Left lobe of liver (tissue), 2 donors: ENCODE measurements at regions not wholly inside any gene's neighbourhood (a gene's known extent, or its start where the extent isn't known, plus 50 kb on each side); places are given as distances from the start of the nearest gene placed in this dataset.
"Not testable (repeated sequence)": the region's sequence is repeated elsewhere in the genome, so short reads cannot be mapped to it uniquely, and the experiment has no call there.

ENCODE experiments used
- ATAC-seq: fragments of 200-7000 bp; cut with Tn5 transposase; one replicate; pipeline ENCODE4 v1.9.1; 2020; ENCODE audit warnings: mild to moderate bottlenecking, moderate library complexity
- DNase-seq: peaks from one replicate; pipeline ENCODE4 v3.0.0-alpha.2; 2020; ENCODE audit warnings: low spot score
- donor health status: DM: no; HTN: no; CAD: no; lungs with moderate emphysema.
- donor health status: DM: no; HTN: yes; CAD: no.

DNA sequence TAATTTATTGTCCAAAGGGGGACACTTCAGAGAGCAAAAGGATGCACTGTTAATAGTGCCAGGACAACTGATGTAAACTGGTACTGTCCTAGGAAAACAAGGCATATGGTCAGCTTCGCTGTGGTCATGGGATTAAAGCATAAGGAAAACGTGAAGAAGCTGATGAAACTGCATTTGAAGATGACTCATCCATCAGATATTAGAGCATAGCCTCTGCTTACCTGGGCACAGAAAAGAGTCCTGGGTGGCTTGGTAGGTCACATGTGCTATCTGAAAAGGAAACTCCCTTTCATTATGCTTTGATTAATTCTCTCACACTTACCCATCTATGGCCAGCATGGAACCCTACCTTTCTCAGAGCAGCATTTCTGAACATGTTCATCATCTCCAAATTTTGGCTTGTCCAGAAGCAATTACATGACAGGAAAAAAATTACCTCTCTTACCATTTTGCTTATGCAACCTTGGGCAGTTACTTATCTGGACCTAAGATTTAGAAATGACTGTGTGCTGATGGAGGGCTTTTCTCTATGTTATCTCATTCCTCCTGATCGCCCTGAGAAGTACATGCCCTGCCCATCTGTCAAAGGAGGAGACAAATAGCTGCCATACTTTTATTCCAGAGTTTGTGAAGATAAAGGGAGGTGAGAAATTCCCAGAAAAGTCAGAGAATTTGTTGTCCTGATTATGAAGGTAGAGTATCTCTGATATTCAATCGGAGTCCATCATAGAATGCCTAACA lies 275.3 kb upstream of the SLC14A2 start:
- ATAC-seq (no peak), DNase-seq (no peak)

DNA sequence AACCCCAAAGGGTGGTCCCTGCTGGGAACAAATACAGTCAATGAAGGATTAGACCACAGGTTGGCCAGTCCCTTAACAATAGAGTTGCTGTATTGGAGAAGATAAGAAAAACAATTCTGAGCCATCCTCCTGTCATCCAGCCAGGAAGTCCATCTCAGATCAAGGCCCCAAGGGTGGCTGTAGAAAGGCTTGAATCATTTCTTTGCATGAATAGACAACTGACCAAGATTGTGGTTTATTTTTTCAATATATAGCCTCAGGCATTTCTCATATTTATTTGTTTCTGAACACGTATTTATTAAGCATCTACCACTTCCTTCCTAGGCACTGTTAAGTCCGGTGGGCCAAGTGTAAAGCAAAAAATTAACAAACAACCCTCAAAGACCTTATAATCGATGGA lies 274.4 kb upstream of the SLC14A2 start:
- no peak for ATAC-seq
- DNase-seq: no peak

DNA sequence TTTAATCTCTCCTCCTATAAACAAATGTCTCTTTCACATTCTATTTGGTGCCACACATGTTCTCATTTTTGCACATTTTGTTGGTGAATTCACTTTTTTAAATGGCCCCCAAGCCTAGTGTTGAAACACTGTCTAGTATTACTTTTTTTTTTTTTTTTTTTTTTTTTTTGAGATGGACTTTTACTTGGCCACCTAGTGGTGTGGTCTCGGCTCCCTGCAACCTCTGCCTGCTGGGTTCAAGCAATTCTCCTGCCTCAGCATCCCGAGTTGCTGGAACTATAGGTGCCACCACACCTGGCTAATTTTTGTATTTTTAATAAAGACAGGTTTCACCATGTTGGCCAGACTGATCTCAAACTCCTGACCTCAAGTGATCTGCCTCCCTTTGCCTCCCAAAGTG lies 273.8 kb upstream of the SLC14A2 start:
- DNase-seq: no peak
- ATAC-seq: no peak

DNA sequence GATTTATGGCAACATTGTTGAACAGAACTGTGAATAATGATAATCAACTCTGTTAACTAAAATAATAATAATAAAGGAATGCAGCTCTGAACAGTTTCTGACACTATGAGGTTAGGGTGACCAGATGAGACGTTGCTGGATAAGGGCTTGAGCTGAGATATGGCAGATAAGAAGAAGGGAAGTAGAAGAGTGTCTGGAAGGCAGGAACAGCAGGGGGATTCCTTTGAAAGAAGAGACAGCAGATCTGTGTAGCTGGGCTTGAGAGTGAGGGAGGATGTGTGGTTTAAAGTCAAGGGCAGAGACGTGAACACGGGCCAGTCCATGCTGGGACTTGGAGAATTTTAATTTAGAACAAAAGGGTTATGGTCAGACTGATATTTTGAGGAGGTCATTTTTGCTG lies 273.1 kb upstream of the SLC14A2 start:
- DNase-seq (no peak), ATAC-seq (no peak)

DNA sequence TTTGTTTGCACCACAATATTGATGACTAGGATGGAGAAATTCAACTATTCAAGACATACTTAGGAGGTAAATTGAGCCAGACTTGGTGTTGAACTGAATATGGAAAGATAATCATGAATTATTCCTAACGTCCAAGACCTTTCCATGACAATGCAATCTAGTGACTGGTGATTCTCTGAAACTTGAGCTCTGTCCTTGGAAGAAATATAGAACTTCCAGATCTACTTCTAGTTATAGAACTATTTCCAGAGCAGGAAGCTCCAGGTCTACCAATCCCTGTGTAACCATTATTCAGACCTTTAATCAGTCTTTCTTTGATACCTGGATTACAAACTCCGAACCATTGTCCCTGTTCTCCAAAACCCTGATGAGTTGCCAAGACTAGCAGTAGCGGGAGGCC lies 272.6 kb upstream of the SLC14A2 start:
- no peak for DNase-seq
- no peak for ATAC-seq

DNA sequence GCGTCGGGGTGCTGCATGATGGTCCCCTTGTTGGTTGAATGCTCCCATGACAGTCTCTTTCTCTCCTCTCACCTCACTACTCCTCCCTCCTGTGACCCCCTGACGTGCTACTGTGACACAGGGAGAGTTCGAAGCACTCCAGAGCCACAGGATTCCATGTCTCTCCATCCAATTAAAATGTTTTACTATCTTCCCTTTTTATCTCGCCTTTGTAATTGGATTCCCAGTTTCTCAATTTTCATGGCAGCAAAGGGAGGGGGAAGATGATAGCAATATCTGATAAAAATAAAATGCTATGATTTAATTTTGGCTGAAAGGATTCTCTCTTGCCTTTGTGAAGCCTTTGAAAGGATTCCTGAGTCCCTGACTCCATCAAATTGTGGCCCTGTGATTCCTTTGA lies 271.9 kb upstream of the SLC14A2 start:
- ATAC-seq: no peak
- DNase-seq: no peak

DNA sequence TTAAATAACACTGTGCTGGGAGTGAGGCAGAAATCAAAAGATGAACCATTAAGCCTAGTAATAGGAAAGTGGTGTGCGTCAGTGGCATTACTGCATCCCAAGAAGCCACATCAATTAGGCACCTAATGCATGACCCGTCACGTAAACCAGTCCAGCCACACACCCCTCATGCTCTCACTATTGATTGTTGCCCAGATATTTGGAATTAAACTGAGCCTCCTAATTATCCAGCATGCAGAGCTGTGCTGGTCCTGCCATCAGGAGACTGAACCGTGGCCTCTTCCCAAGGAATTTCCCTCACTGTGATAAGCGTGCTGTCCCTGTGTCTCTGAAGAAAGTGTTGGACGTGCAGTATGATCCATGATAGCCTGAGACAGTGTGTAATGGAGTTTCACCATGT lies 270.6 kb upstream of the SLC14A2 start:
- not testable (repeated sequence) for ATAC-seq, DNase-seq

DNA sequence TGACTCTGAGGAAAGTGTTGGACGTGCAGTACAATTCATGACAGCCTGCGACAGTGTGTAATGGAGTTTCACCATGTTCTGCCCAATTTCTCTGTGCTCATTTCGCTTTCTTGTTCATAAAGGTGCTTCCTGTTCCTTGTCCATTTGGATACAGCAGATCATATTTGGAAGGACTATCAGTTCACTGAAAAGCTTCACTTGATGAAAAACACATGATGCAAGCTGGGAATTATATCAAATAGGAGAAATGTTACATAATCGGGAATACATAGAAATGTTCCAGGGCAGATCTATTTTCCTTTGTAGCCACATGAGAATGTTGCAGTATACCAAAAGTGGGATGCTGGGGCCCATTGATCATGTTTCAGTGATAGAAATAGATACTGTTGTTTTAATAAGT lies 266.3 kb upstream of the SLC14A2 start:
- ATAC-seq (no peak), DNase-seq (no peak)

DNA sequence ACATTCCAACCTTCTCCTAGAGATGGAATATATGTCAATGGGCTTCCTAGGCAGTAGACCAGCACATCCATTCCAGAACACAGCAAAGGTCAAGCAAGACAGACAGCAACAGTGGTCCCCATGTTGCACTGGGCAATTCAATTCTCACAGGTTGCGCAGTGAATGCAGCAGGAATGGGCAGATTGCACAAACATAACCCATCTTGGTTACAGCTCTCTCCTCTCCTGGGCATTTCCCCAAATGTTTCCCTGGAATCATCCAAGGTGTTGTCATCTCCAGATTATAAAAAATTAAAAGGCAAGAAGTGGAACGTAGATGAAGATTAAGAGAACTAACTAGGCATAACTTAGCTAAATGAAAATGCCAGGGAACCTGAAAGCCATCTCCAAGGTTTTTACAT lies 265.8 kb upstream of the SLC14A2 start:
- ATAC-seq (no peak), DNase-seq (no peak)

DNA sequence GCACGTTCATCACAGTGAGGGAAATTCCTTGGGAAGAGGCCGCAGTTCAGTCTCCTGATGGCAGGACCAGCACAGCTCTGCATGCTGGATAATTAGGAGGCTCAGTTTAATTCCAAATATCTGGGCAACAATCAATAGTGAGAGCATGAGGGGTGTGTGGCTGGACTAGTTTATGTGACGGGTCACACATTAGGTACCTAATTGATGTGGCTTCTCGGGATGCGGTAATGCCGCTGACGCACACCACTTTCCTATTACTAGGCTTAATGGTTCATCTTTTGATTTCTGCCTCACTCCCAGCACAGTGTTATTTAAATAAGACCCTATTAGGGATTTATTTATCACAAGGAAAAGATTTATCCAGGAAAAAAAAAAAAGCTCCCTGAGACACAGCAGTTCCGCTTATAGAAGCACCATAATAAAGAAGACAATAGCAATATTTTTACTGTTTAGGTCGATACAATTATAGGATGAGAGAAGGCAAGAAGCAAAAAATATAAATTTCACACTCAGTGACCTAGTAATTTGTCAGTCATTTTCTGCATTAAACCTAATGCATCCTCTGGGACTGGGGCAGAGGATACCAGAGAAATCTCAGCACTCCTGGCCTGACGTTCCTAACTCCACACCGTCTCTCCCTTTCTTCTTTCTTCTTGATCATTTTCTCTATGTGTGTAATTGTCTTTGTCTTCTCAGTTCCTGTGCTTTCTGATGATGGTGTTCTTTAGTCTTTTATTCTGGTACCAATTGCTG lies 264.7 kb upstream of the SLC14A2 start:
- ATAC-seq (no peak), DNase-seq (no peak)

DNA sequence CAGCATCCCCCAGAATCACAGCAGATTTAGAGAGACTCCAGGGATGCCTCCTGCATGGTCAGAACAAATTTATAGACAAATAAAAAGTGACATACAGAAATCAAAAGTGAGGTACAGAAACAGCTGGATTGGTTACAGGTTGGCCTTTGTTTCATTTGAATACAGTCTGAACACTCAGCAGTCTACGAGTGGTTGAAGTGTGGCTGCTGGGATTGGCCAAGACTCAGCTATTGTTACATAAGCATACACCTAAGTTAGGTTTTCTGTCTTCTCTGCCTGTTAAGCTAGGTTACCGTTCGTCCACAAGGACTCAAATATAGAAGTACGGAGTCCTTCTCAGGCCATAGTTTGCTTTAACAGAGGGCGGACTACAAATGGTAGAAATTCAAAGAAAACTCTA lies 262.4 kb upstream of the SLC14A2 start:
- ATAC-seq (no peak), DNase-seq (no peak)

DNA sequence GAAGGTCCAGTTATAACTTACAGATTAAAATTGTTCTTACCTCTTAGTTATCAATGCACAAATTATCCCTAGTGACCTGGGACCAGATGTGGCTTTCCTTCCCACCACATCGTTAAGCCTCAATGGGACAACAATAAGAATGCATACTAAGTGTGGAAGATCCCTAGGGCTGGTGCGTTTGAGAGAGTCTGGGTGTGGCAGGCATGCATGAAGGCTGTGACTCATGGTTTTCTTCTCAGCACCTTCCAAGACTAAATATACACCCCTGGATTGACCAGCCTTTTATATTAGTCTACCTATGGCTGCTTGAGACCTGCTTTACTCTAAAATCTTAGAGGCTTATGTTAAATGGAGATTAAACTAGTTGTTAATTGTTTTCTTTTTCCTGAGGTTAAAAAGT lies 261.7 kb upstream of the SLC14A2 start:
- no peak for DNase-seq
- ATAC-seq: no peak

DNA sequence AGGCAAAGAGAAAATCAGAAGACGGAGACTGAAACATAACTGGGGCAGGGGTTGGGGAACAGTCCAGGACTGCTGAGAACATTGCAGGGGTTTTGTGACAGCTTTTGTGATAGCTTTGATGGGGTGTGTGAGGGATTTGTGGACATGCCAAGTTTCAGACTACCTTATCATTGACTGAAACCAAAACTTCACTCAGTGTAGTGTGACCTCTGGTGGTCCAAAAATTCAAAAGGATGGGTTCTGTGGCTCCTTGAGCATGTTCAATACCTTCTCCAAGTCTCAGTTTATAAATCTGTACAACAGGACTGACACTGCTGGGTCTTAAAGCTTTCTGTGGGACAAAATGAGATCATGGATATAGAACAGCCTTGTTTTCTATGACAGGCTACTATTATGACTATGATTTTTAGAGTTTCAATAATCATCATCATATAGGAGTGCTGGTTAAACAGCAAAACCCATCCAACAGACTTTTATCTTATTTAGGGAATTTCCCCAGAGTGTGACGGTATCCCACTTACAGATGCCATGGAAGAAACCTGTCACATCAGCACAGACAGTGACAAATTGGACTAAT lies 259.2 kb upstream of the SLC14A2 start:
- peak; percentile 33 for ATAC-seq
- no peak for DNase-seq

DNA sequence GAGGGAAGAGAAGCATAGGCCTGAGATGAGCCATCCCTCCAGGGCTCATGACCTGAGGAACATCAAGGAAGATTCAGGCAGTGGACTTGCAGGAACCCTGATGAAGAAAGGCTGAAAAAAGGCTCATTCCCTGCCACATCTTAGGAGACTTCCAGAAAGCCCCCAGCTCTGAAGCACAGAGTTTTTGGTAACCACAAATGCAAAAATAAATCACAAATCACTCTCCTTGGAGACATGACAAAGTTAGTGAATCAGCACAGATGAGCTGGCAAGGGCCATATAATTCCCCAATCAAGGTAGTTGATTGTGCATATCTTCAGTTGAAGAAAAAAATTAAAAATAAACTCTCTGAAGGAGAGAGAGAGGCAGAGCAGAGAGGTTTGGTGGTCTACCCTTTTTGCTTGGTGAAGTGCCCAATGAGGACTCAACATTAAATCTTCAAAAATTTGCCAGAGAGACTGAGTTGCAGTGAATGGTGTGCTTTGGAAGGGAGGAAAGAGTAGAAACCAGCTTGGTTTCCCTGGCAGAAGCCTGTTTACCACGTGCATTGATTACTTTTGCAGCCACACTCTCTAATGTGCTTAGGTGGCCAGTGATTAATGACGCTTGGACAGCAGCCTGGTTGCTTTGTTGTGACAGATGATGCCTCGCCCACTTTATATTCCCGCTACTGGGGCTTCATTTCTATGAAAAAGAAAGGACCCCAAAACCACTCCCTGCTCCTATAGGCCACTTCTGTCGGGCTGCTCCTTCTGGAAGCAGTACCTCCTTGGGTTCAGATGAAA lies 257.4 kb upstream of the SLC14A2 start:
- DNase-seq (no peak), ATAC-seq (no peak)

DNA sequence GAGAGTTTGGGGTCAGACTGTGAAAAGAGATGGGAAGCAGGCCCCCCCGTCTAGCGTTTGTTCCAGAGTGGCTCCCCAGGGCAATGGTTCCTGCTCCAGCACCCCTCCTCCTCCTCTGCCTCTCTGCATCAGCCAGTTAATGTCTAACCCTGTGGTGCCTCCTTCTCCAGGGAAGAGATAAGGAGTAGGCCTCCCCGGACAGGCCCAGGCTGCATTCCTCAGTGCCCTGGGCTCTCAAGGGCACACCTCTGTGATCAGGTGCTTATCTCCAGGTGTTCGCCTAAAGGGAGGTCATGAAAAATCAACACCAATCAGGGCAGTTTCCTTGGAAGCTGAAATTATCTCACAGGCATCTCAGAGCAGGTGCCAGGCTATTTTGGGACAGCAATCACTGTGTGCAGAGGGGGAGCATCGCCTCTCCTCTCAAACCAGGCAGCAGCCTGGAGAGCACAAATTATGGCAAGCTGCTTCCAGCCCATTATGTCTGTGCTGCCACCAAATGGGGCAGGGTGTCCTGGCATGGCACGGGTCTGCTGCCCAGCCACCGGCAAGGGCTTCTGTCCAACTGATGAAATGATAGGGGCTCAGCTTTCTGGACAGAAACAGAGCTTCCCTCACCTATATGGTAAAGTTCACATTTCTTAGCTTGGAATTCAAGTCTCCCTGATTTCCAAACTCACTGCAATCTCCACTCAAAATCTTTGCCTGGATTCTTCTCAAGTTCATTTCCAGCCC lies 255.8 kb upstream of the SLC14A2 start:
- ATAC-seq: peak; percentile 45
- no peak for DNase-seq

DNA sequence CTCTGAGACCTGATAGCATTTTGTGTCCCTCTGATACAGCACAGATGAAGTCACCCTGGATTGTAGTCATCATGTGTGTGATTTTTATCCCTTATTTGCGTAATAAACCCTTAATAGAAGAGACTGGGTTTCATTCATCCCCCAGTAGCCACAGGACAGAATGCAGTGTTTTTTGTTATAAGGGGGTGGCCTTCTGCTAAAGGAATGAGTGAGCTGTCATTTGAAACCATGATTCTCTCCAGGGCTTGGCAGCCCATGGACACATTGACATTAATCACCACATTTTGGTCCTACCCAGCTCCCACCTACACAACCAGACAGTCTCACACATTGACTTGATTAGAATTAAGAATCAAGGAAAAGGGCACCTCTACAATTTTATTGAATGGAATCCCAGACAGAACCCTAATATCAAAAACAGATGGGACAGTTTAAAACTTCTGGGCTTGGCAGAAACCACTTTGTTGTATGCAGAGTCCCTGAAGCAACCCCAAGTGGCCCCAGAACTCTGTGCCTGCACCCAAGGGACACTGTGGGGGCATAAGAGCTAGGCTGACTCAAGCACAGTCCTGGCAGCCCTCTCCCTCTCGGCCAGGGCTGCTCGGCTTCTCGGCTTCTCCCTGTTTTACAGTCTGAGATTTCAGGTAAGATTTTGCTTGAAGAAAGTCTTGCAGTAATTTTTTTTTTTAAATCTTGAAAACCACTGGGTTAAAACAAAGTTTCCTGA lies 254.0 kb upstream of the SLC14A2 start:
- ATAC-seq (no peak), DNase-seq (no peak)

DNA sequence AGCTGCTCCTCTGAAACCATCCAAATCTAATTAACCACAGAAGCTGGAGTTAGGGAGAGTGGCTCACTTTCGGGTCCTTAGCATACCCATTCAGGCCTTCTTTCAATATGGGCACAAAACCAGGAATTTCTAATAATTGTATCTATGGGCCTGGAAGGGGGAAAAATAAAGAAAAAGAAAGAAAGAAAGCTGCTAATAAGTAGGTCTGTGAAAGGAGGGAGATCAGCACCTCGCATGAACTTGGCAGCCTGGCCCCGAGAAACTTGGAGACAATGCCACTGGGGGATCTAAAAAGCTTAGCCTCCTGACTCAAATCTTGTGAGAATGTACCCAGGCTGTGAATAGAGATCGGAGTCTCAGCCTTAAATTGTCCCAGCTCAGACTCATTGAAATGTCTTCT lies 252.1 kb upstream of the SLC14A2 start:
- ATAC-seq: no peak
- DNase-seq: no peak

DNA sequence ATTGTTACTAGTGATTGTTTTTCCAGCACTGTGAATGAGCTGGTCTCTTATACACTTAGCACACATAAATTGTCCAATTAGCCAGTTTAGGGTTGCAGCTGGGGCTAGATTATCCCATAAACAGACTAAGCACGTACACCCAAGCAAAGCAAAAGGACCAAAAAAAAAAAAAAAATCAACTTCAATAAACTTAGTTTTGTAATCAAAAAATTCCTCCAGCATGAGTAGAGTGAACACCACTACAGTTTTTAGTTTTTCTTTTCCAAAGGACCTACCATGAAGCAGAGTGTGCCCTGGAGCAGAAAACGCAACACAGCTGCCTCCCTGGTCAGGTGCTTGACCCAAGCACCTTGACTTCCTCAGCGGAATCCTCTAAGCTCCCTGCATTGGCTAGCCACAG lies 249.4 kb upstream of the SLC14A2 start:
- DNase-seq: no peak

DNA sequence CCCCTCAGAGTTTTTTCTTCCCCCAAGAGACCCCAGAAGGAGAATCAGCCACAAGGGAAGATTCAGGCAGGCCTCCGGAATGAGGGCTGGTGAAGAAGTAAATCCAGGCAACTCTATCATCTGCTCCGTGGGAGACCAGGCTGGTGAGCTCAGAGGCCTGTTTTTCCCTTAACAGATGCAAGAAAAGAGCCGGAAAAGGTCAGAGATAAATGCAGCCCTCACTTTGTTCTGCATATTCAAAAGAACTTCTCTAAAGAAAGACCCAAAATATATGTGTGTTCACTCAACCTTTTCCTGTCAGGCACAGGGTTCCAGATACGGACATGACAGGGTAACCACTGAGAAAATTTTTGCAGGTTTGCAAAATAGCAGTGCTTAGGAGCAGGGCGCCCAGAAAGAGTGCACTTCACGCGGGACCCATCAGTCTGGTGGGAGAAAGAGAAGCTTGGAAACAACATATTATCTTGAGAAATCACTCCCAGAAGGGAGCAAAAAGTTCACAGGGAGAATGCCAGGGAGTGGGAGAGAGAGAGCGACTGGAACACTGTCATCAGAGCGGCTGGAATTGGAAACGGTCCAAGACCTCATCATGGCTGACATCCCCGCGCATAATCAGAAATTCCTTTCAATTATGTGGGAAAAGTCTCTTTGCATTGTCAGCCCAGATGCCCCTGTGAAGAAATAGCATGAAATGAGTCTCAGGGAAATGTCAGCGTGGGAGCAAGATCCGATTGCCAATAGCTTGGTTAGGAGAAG lies 244.8 kb upstream of the SLC14A2 start:
- no peak for DNase-seq
- no peak for ATAC-seq

More for the DNA sequence above, 249.4 kb upstream of the SLC14A2 start:
- no peak for ATAC-seq
